D721Med (cell line): ENCODE measurements at regions not wholly inside any gene's neighbourhood (a gene's known extent, or its start where the extent isn't known, plus 50 kb on each side); places are given as distances from the start of the nearest gene placed in this dataset.

Experiments
- DNase-seq: peaks from one replicate; pipeline ENCODE4 v3.0.0; 2011; ENCODE audit warnings: low spot score; ENCODE audit not compliant: insufficient read length
- FAIRE-seq: peaks from 2 replicates; lab custom pipeline; 2011; peaks lifted over from hg19 to GRCh38; lab: Jason Lieb, UNC
- CTCF ChIP-seq: IDR thresholded peaks from 2 replicates; pipeline ENCODE4 v1.5.1; 2012; ENCODE audit warnings: mild to moderate bottlenecking, control low read depth; ENCODE audit not compliant: insufficient read depth; ENCODE audit errors: missing control alignments

DNA sequence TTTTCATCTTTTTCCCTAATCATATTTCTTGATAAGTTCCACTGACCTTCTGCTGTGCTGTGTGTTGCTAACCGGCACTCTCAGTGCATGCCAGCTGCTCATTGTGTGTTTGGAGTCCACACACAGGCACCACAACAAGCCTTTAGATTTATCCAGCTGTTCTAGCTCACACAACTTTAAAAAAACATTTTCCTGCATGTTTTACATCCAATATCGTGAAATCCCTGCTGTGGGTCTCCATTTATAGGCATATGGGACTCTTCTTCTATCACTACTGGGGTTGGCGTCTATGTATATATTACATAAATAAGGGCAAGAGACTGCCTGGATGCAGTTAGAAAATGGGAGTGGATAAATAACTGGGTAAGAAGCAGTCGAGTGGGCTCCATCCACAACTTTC is 183.6 kb upstream of the ADARB2 start:
- FAIRE-seq: no peak
- TF ChIP-seq CTCF: no peak
- no peak for DNase-seq

DNA sequence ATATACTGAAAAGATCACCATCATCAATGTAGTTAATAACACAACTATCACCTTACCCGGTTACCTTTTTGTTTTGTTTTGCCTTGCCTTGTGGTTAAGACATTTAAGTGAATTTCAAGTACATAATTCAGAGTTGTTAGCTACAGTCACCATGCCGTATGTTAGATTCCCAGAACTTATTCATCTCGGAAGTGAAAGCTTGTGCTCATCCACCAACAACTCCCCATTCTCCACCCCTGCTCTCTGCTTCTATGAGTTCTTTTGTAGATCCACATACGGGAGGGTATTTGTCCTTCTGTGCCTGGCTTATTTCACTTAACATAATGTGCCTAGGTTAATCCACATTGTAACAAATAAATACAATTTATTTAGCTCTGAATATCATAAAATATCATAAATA is 182.8 kb upstream of the ADARB2 start:
- TF ChIP-seq CTCF: no peak
- DNase-seq: no peak
- FAIRE-seq: no peak

DNA sequence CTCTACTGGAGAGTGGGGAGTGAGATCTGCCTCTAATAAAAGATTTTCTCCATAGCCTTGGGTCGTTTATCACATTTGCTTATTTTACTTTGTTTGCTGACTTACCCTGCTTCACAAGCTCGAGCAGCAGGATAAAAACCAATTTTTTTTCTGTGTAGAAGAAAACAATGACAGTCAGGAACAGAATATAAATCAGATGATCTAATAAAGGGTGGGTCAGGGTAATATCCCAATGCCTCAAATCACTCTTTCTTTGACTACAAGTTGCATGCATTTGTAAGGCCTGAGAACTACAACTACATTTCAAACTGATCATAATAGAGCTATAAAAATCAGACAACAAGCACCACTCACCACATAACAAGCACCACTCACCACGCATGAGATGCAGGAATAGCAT is 174.4 kb upstream of the ADARB2 start:
- no peak for FAIRE-seq
- DNase-seq: no peak
- no peak for TF ChIP-seq CTCF

GRCh38 chr10:1903982-1904381 is 166.7 kb upstream of the ADARB2 start:
- FAIRE-seq: no peak
- DNase-seq: no peak
- no peak for TF ChIP-seq CTCF

DNA sequence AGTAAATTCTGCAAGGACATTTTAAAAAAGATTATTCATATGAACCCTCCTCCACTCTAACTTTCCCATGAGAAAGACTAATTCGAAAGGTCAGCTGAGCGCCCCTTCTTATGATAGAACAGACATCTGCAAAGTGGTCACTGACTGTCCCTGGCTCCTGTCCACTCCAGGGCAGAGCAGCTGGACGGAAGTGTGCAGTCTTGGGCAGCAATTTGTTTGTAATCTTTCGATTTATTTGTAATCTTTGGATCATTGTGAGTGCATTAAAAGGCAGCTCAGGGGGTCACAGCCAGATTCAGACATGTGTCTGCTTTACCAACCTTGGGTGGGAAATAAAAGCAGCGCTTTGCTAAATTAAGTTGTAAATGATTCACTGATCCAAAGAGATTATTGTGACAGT is 158.8 kb upstream of the ADARB2 start:
- DNase-seq: no peak
- TF ChIP-seq CTCF: no peak

GRCh38 chr10:1895691-1896090 is 158.4 kb upstream of the ADARB2 start:
- no peak for TF ChIP-seq CTCF
- no peak for DNase-seq
- no peak for FAIRE-seq

More for the DNA sequence above, 158.8 kb upstream of the ADARB2 start:
- FAIRE-seq: no peak

- no peak for TF ChIP-seq CTCF
- DNase-seq (no peak), FAIRE-seq (no peak)
Observed at GRCh38 chr10:1894912-1895311, 157.6 kb upstream of the ADARB2 start.
